ENCODE measurements at regions not wholly inside any gene's neighbourhood (a gene's known extent, or its start where the extent isn't known, plus 50 kb on each side); places are given as distances from the start of the nearest gene placed in this dataset.

GRCh38 chr16:73326770-73327470, 279.0 kb upstream of the ZFHX3 start:
- no peak for DNase-seq

GRCh38 chr16:73326221-73326620, 278.3 kb upstream of the ZFHX3 start:
- DNase-seq = no peak

DNA sequence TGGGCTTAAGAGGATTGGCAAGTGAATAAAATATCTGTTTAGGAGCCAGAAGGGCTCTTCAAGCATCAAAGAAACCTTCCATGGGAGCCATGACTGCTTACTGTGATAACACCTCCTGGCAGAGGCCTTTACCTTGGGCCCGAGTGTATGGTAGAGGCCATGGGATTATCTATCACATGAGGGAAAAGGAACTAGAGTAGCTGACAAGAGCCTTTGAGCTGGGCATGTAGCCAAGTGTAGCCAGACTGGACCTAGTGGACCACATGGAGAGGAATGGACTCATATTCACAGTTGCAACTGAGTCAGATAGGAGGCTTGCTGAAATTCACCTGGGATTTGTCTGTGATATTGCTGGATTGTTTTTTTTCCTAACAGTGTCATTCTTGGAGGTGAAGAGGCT, 276.0 kb upstream of the ZFHX3 start:
- no peak for DNase-seq

- DNase-seq = no peak
These were observed 274.9 kb upstream of the ZFHX3 start for GRCh38 chr16:73322856-73323255.

DNA sequence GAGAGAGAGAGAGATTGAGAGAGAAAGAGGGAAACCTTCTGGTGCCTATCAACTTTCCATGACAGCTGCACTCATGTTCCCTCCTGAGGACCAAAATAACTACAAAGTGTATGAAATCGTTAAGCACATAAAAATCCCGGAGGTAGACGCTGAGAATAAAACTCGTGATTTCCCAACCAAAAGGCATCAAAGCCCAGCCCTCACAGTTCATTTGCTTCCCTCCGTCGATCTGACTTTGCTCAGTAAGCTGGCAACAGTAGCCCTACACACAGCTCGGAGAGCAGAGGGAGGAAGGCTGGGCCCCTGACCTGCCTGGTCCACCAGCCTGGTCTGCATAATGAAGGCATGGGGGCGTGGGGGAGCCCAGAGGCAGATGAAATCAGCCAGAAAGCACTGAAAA, 273.9 kb upstream of the ZFHX3 start:
- DNase-seq = no peak

DNA sequence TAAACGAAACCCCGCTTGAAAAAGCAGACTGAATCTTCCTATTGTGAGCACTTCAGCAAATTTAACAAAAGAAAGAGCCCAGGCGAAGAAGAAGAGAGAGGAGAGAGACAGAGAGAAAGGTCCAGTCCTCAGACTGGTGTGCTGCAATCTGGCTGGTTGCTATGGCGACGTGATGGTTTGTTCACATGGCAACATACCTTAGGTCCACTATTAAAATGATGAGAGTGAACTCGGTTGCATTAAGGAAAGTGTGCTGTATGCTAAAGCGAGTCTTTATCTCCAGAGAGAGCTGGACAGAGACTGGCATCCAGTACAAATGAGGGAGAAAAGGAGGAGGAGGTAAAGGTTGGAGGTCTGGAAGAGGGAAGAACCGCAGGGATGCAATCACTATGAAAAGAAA, 271.8 kb upstream of the ZFHX3 start:
- DNase-seq = no peak

GRCh38 chr16:73319261-73319660, 271.3 kb upstream of the ZFHX3 start:
- no peak for DNase-seq

GRCh38 chr16:73317321-73317857, 269.5 kb upstream of the ZFHX3 start:
- DNase-seq = no peak

GRCh38 chr16:73315645-73316044, 267.7 kb upstream of the ZFHX3 start:
- no peak for DNase-seq

DNA sequence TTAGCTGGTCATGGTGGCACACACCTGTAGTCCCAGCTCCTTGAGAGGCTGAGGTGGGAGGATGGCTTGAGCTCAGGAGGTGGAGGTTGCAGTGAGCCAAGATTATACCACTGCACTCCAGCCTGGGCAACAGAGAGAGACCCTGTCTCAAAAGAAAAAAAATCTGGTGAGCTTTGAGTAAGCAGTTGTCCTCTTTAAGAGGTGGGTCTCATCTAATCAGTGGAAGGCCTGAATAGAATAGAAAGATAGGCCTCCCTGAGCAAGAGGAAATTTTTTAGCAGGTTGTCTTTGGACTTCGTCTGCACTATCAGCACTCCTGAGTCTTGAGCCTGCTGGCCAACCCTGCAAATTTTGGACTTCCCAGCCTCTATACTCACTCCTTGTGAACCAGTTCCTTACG, 266.0 kb upstream of the ZFHX3 start:
- no peak for DNase-seq

DNA sequence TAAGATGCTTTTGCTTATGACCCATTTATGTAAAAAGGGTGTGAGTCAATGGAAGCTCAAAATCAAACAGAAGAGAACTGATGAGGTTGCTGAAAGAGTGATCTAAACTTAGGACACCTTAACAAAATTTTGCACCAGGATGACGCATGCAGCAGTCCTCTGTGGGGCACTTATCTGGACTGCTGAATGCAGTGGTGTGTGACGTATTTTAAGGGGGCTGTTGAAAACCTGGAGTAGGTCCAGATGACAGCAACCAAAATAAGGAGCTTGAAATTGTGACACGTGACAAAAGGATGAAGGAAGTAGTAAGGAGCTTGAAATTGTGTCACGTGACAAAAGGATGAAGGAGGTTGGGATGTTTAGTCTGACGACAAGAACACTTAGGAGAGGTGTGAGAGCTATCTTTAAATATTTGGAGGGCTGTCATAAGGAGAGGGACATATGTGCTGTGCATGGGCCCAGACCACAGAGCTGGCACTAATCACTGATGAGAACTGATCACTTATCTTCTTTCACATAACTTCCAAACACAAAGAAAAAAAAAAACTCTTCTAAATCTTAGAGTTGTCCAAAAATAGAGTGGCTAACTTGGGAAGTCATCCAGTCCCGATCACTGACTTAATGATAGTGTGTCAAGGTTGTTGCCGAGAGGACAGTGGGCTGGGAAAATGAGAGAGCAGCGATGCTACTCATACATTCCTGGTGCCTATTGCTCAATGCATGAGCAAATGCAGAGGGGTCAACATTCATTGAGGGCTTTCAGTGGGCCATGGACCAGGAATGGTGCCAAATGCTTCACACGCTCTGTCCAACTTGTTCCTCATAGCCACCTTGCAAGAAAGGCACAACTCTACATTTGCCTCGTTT, 264.2 kb upstream of the ZFHX3 start:
- no peak for DNase-seq

DNA sequence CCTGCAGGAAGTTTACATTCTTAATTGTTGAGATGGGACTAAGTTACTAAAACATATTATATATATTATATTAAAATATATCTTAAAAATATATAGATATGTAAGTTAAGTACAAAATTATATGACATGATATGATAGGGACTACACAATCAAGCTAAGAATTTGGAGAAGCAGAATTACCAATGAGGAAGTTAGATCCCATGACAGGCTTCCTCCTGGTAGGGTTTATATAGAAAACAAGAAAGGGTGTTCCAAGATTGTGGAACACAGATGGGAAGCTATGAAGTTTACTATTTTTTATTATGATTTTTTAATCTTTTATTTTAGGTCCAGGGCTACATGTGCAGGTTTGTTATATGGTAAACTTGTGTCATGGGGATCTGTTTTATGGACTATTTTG, 260.8 kb upstream of the ZFHX3 start:
- no peak for DNase-seq

DNA sequence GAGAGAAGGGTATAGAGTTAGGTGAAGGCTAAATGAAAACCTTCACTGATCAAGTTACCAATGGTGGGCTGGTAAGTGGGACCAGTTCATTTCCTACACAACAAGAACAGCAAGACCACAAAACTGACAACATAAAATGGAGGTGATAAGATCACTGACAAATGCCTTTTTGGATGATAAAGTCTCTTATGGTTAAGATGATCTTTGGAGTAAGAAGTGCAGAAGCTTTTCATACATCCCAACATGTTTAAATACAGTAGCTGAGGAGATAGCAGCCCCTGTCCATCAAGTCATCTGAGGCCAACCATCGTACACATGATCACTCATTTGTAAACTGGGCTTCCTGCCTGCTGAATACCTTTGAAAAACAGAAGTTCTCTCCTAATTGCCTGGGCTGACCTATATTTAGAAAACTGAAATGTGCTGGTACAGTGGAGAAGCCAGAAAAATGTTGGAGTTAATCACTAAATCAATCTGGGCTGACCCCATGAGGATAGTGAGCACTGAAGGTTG, 259.0 kb upstream of the ZFHX3 start:
- no peak for DNase-seq

- DNase-seq = no peak
These were observed 256.3 kb upstream of the ZFHX3 start for GRCh38 chr16:73304008-73304774.

DNA sequence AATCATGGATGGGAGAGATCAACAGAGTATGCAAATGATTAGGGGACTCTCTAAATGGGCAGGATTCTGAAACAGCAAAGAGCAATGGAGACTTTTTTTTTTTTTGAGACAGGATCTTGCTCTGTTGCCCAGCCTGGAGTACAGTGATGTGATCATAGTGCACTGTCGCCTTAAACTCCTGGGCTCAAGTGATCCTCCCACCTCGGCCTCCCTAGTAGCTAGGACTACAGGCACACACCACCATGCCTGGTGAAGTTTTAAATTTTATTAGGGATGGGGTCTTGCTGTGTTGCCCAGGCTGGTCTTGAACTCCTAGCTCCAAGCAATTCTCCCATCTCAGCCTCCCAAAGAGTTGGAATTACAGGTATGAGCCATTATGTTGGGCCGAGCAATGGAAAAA, 255.0 kb upstream of the ZFHX3 start:
- no peak for DNase-seq

- DNase-seq = no peak
These were observed 254.1 kb upstream of the ZFHX3 start for GRCh38 chr16:73301984-73302383.

DNA sequence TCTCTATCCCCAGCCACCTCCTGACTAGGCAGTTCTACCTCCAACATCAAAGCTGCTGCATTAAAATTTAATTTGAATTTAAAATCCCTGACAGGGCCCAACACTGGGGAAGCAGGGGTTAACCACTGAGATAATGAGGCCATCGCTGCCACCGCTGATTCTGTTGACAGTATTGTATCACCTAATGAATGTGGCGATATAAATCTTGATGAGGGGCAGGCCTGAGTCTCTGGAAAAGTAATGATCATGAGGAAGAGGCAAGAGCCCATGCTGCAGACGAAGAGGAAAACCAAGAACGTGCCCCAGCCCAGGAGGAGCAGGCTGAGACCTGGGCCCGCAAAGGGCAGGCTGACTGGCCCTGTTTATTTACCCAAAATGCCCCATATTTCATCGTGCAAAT, 251.4 kb upstream of the ZFHX3 start:
- no peak for DNase-seq

DNA sequence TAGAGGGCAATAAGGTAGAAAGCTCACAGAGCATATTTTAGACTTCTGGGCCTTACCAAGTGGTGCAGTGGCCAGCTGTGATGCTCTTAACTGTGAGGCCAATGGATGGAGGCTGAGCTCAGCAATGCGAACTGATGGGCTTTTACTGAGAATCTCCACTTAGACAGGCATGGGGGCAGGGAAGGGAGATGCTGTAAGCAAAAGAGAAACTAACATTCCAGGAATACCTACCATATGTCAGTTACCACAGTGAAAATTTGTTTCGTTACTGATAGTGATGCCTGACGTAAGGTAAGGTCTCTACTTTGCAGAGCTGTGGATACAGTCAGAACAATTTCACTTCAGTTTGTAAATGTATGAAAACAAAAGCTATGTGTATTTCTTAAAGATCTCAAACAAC, 250.6 kb upstream of the ZFHX3 start:
- DNase-seq = no peak

DNA sequence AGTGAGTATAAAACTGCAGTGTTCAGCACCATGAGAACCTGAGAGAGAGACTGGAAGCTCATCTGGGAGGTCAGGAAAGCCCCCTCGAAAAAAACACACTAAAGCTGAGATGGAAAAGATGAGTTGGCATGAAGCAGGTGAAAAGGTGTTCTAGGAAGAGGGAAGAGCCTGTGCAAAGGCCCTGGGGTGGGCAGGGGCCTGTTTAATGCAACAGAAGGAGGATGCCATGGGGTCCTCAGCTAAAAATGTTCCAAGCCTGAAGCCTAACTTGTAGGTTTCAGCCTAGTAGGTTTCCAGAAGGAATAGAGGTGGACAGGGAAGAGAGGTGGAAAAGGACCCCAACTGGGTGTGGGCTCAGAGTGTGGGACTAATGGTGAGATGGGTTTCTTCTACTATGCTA, 242.3 kb upstream of the ZFHX3 start:
- DNase-seq = no peak

- no peak for DNase-seq
These were observed 241.3 kb upstream of the ZFHX3 start for GRCh38 chr16:73289232-73289631.

DNA sequence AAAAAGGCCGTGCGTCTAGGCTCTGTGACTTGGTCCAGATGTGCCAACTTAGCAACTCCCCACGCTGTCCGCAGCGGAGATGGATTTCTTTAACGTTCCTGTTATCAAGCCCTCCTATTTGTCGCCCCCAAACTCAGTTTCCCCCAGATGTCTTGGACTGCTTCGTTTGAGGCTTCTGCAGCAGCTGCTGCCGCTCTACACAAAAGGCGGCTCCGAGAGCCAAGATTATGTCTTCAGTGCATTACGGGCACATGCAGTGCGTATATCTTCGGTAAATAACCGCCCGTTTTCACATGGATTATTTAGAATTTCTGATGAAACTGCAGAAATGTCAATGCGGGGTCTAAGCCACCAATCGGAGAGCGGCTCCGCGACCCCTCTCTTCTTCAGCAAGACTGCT, 240.6 kb upstream of the ZFHX3 start:
- no peak for DNase-seq

- DNase-seq = no peak
These were observed 240.0 kb upstream of the ZFHX3 start for GRCh38 chr16:73287859-73288405.
